ES-I3 (cell line): ENCODE measurements at regions not wholly inside any gene's neighbourhood (a gene's known extent, or its start where the extent isn't known, plus 50 kb on each side); places are given as distances from the start of the nearest gene placed in this dataset.
"Not testable (repeated sequence)": the region's sequence is repeated elsewhere in the genome, so short reads cannot be mapped to it uniquely, and the experiment has no call there.

ENCODE experiments used
- H3K36me3 ChIP-seq: 2 replicates; pipeline ENCODE4 v1.6.1; 2013; ENCODE audit warnings: mild to moderate bottlenecking, low read length, control low read depth, moderate library complexity; ENCODE audit not compliant: insufficient read depth
- H3K4me1 ChIP-seq: 2 replicates; pipeline ENCODE4 v1.6.1; 2013; ENCODE audit warnings: mild to moderate bottlenecking, control low read depth, low read length; ENCODE audit not compliant: insufficient read depth
- H3K9ac ChIP-seq: 2 replicates; pipeline ENCODE4 v1.6.1; 2013; ENCODE audit warnings: low read depth, mild to moderate bottlenecking, low read length, moderate library complexity
- H3K9me3 ChIP-seq: 2 replicates; pipeline ENCODE4 v1.6.1; 2013; ENCODE audit warnings: mild to moderate bottlenecking, low read length, moderate library complexity; ENCODE audit not compliant: control insufficient read depth, insufficient read depth

GRCh38 chr14:48229091-48229490 is 553.7 kb upstream of the MDGA2 start:
- H3K9me3 ChIP-seq: no peaks in the 10 kb centered on the region
- no peaks in the 10 kb centered on the region for H3K36me3 ChIP-seq
- H3K4me1 ChIP-seq: no peaks in the 10 kb centered on the region
- H3K9ac ChIP-seq: no peak overlapping the region

- Histone ChIP-seq H3K9ac (no peak overlapping the region), H3K4me1 (no peaks in the 10 kb centered on the region), H3K9me3 (no peaks in the 10 kb centered on the region), H3K36me3 (no peaks in the 10 kb centered on the region)
Observed at GRCh38 chr14:48193893-48194292, 518.5 kb upstream of the MDGA2 start.

GRCh38 chr14:48149624-48150023 is 474.2 kb upstream of the MDGA2 start:
- H3K9me3 ChIP-seq, H3K4me1 ChIP-seq, H3K9ac ChIP-seq, H3K36me3 ChIP-seq: not testable (repeated sequence)

- no peaks in the 10 kb centered on the region for H3K36me3 ChIP-seq
Observed at GRCh38 chr14:48140804-48141203, 465.4 kb upstream of the MDGA2 start.

GRCh38 chr14:48129472-48129871 is 454.1 kb upstream of the MDGA2 start:
- H3K9ac ChIP-seq: no peak overlapping the region
- no peaks in the 10 kb centered on the region for H3K4me1 ChIP-seq
- H3K36me3 ChIP-seq: no peaks in the 10 kb centered on the region
- H3K9me3 ChIP-seq: no peaks in the 10 kb centered on the region

More at GRCh38 chr14:48140804-48141203, 465.4 kb upstream of the MDGA2 start:
- H3K9me3 ChIP-seq: no peaks in the 10 kb centered on the region
- H3K4me1 ChIP-seq: peaks cover 7% of the 10 kb centered on the region; the same call in 1 of the 2 replicates
- no peak overlapping the region for H3K9ac ChIP-seq

- Histone ChIP-seq H3K36me3 (no peaks in the 10 kb centered on the region), H3K9ac (no peak overlapping the region), H3K9me3 (no peaks in the 10 kb centered on the region), H3K4me1 (no peaks in the 10 kb centered on the region)
Observed at GRCh38 chr14:48127674-48128073, 452.3 kb upstream of the MDGA2 start.

- Histone ChIP-seq H3K4me1 (no peaks in the 10 kb centered on the region), H3K9ac (no peak overlapping the region), H3K36me3 (no peaks in the 10 kb centered on the region), H3K9me3 (no peaks in the 10 kb centered on the region)
Observed at GRCh38 chr14:48125654-48126053, 450.2 kb upstream of the MDGA2 start.

GRCh38 chr14:48113713-48114112 is 438.3 kb upstream of the MDGA2 start:
- Histone ChIP-seq H3K4me1 (no peaks in the 10 kb centered on the region), H3K9ac (no peak overlapping the region), H3K36me3 (no peaks in the 10 kb centered on the region), H3K9me3 (no peaks in the 10 kb centered on the region)

- no peaks in the 10 kb centered on the region for H3K36me3 ChIP-seq
- H3K9me3 ChIP-seq: no peaks in the 10 kb centered on the region
- H3K9ac ChIP-seq: no peak overlapping the region
- H3K4me1 ChIP-seq: no peaks in the 10 kb centered on the region
Observed at GRCh38 chr14:48111151-48111550, 435.7 kb upstream of the MDGA2 start.

GRCh38 chr14:48107646-48108045 is 432.2 kb upstream of the MDGA2 start:
- Histone ChIP-seq H3K9ac (no peak overlapping the region), H3K4me1 (no peaks in the 10 kb centered on the region), H3K36me3 (no peaks in the 10 kb centered on the region), H3K9me3 (no peaks in the 10 kb centered on the region)

- Histone ChIP-seq H3K4me1 (no peaks in the 10 kb centered on the region), H3K36me3 (no peaks in the 10 kb centered on the region), H3K9me3 (no peaks in the 10 kb centered on the region), H3K9ac (no peak overlapping the region)
Observed at GRCh38 chr14:48096897-48097296, 421.5 kb upstream of the MDGA2 start.

- Histone ChIP-seq H3K4me1 (no peaks in the 10 kb centered on the region), H3K9ac (no peak overlapping the region), H3K36me3 (no peaks in the 10 kb centered on the region), H3K9me3 (no peaks in the 10 kb centered on the region)
Observed at GRCh38 chr14:48086516-48086915, 411.1 kb upstream of the MDGA2 start.

- no peaks in the 10 kb centered on the region for H3K36me3 ChIP-seq
Observed at GRCh38 chr14:48075487-48075886, 400.1 kb upstream of the MDGA2 start.

GRCh38 chr14:48052973-48053372 is 377.6 kb upstream of the MDGA2 start:
- no peaks in the 10 kb centered on the region for H3K9me3 ChIP-seq
- no peak overlapping the region for H3K9ac ChIP-seq
- H3K4me1 ChIP-seq: 0 out of 2 replicates have a peak, but pooled peaks cover under 1% of the 10 kb centered on the region
- H3K36me3 ChIP-seq: no peaks in the 10 kb centered on the region

More at GRCh38 chr14:48075487-48075886, 400.1 kb upstream of the MDGA2 start:
- no peak overlapping the region for H3K9ac ChIP-seq
- H3K4me1 ChIP-seq: peaks cover 17% of the 10 kb centered on the region; the same call in 1 of the 2 replicates
- H3K9me3 ChIP-seq: no peaks in the 10 kb centered on the region

- Histone ChIP-seq H3K9ac (peak overlapping the region; percentile 18; the same call in 1 of the 2 replicates), H3K36me3 (no peaks in the 10 kb centered on the region), H3K9me3 (no peaks in the 10 kb centered on the region), H3K4me1 (peaks cover 7% of the 10 kb centered on the region; the same call in 1 of the 2 replicates)
Observed at GRCh38 chr14:48035836-48036235, 360.4 kb upstream of the MDGA2 start.

GRCh38 chr14:48027115-48027514 is 351.7 kb upstream of the MDGA2 start:
- no peaks in the 10 kb centered on the region for H3K9me3 ChIP-seq
- no peaks in the 10 kb centered on the region for H3K4me1 ChIP-seq
- H3K9ac ChIP-seq: no peak overlapping the region
- no peaks in the 10 kb centered on the region for H3K36me3 ChIP-seq
